C4-2B (cell line): ENCODE measurements at regions not wholly inside any gene's neighbourhood (a gene's known extent, or its start where the extent isn't known, plus 50 kb on each side); places are given as distances from the start of the nearest gene placed in this dataset.

Experiments
- H3K27ac ChIP-seq: fragments of 450-650 bp; 2 replicates; pipeline ENCODE4 v1.5.1; 2017
- ZFX ChIP-seq: fragments of 450-650 bp; IDR thresholded peaks from 2 replicates; pipeline ENCODE4 v1.6.1; 2017
- TF ChIP-seq, protein P1 (sequence below): fragments of 450-650 bp; conservative IDR thresholded peaks from 2 replicates; pipeline ENCODE4 v1.5.1; 2017; ENCODE audit warnings: mild to moderate bottlenecking

DNA sequence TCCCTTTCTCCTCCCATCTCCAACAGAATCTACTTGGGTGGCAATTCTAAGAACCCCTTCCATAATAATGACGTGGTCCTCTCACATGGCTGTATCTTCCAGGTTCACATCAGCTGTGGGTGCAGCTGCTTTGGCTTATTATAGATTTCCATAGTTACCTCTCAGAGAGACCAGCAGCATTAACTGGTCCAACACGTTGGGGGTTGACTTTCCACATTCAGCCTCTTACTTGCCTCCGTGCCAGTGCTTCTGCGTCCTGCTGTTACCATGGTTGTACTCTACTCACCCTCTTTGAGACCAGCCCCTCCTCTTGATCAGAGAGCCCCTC is 570.7 kb downstream of the PLCL1 start:
- H3K27ac ChIP-seq: no peak overlapping the region

DNA sequence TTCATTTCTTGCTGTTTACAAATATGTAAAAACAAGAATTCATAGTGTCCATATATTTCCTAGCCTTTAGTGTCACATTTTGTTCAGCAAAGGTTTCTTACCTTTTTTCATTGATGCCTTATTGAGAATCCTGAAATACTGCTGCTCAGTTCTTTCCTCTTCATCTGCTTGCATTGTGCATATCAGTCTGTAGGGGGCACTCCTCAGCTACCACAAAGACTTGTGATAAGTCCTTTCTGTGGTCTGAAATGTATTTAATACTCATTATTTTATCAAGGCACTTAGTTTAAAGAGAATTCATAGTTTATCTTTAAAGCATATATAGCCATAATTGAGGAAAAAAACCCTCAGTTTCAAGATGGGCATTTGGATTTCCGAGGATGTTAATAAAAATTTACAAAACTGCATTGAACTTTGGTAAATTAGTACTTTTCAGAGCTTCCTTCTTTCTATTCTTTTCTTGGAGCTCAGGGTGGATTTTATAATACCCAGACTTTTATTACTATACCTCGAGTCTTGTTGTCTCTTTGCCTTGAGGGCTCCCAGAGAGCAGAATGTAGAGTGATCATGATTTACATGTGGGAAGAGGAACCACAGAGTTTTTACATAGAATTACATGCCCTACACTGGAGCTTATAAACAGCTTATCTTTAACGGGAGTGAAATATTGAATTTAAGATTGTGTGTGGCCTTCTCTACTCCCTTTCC is 570.1 kb downstream of the PLCL1 start:
- TF ChIP-seq, protein P1, sequence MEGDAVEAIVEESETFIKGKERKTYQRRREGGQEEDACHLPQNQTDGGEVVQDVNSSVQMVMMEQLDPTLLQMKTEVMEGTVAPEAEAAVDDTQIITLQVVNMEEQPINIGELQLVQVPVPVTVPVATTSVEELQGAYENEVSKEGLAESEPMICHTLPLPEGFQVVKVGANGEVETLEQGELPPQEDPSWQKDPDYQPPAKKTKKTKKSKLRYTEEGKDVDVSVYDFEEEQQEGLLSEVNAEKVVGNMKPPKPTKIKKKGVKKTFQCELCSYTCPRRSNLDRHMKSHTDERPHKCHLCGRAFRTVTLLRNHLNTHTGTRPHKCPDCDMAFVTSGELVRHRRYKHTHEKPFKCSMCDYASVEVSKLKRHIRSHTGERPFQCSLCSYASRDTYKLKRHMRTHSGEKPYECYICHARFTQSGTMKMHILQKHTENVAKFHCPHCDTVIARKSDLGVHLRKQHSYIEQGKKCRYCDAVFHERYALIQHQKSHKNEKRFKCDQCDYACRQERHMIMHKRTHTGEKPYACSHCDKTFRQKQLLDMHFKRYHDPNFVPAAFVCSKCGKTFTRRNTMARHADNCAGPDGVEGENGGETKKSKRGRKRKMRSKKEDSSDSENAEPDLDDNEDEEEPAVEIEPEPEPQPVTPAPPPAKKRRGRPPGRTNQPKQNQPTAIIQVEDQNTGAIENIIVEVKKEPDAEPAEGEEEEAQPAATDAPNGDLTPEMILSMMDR: peak; percentile 85
- no peak for TF ChIP-seq ZFX
- H3K27ac ChIP-seq: no peak overlapping the region

More for the DNA sequence above, 570.7 kb downstream of the PLCL1 start:
- TF ChIP-seq, protein P1: no peak
- no peak for TF ChIP-seq ZFX

DNA sequence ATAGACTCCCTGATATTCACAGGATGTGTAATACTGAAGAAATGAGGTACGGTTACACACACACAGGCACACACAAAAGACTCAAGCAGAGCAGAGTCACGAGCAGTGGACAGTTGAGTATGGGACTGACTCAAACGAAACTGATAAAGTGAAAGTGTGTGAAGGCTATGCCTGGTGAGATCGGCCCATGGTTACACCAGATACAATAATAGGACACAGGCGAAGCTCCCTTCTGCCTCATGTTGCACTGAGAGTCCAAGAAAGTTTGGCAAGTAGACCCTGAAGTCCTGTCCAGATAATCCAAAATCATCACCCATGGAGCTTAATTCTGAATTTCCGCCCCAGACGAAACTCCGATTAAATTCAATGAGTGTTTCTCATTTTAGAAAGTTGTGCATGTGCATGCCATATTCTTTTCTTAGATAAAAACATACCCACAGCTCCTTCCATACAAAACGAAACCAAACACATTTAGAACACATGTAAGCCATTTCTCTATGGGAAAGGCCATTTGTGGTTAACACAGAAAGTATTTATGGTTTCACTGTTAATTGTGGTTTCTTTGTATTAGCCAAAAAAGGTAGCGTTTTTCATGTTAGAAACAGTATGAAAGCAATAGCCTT is 567.6 kb downstream of the PLCL1 start:
- H3K27ac ChIP-seq: no peak overlapping the region
- TF ChIP-seq ZFX: no peak
- TF ChIP-seq, protein P1: no peak

DNA sequence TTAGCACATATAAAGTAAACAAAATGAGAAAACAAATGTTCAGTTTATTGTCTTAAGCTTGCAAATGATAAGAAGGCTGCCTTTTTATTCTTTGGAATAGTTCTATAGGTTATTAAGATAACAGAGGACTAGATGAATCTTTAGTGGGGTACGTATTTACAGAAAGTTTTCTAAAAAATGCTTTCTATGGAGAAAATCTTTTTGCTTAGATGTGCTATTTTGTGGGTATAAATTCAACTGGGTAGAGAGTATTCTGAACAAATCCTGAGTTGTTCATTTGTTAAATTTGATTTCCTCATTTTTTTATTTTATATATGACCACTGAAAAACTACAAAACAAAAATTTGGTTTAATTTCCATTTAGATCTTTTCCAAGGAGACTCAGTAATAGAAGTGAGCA is 566.9 kb downstream of the PLCL1 start:
- H3K27ac ChIP-seq: no peak overlapping the region
- TF ChIP-seq ZFX: no peak
- TF ChIP-seq, protein P1: no peak

DNA sequence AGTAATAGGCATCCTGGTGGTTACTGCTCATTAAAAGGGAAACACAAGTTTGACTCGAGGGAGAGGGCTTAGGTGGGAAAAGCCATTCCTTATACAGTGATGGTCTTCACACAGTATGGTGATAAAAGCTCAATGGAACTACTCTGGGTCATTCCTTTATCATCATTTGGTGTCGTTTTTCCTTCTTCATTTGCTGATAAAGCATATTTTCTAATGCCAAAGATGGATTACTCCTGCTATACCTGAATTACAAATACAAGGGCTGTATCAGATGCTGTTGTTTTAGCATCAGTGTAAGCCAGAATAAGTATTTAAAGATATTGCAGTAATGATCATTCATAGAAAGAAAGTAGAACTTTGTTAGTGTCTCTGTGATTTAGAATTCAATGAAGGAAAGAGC is 563.7 kb downstream of the PLCL1 start:
- TF ChIP-seq, protein P1: no peak
- TF ChIP-seq ZFX: no peak
- H3K27ac ChIP-seq: no peak overlapping the region

DNA sequence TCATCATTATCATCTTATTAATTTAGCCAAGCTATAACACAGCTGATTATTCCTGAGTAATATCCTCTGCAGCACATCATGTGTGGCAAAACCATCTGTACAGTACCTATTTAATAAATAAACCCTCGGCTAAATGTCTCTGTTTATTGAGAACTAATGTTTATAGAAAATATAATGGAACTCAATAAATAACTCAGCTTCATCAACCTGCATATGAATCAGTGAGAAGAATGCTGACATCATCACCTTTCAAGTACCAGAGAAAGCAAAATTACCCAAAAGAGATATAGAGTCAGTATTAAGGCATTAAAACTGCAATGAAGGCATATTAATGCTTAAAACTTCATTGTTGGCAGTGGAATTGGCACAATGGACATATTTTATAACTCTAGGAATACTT is 558.3 kb downstream of the PLCL1 start:
- TF ChIP-seq, protein P1: no peak
- no peak for TF ChIP-seq ZFX
- H3K27ac ChIP-seq: no peak overlapping the region

DNA sequence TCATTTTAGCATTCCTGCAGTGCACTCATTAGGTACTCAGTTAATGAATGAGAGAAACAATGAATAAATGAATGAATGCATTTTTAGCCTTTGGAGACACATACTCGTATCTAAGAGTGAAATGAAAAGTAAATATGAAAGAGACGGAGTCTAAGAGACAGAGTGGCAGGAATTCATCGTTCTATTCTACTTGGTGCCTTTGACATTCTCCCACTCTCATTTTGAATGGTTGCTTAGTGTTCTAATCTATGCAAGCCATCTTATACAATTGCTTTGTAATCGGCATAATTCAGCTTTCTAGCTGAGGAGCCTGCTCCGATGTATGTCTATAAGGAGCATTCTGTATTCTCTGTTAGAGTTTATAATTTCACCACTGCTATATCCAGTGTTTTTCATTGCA is 554.9 kb downstream of the PLCL1 start:
- no peak for TF ChIP-seq ZFX
- TF ChIP-seq, protein P1: no peak
- H3K27ac ChIP-seq: no peak overlapping the region
